K562 (cell line): ENCODE measurements at regions not wholly inside any gene's neighbourhood (a gene's known extent, or its start where the extent isn't known, plus 50 kb on each side); places are given as distances from the start of the nearest gene placed in this dataset.

Experiments used
- EP300 ChIP-seq: IDR thresholded peaks from 2 replicates; pipeline ENCODE4 v1.6.1; 2012; ENCODE audit warnings: low read length, improper control_type of control experiment
- GTF2F1 ChIP-seq: IDR thresholded peaks from 2 replicates; pipeline ENCODE4 v1.6.1; 2011; ENCODE audit warnings: low read depth, low read length, improper control_type of control experiment
- TF ChIP-seq, protein P1 (sequence below), 3 experiments: IDR thresholded peaks in 2 of 3; conservative IDR thresholded peaks in 1 of 3; 2 replicates each; pipeline ENCODE4 v1.5.1; 2011 to 2012; ENCODE audit warnings: low read length in 3 of 3, mild to moderate bottlenecking in 3 of 3, control low read depth in 2 of 3, improper control_type of control experiment in 1 of 3, inconsistent platforms in 1 of 3, low read depth in 1 of 3, mixed read lengths in 1 of 3, moderate library complexity in 1 of 3; ENCODE audit not compliant: insufficient read depth in 2 of 3

- TF ChIP-seq, protein P1, sequence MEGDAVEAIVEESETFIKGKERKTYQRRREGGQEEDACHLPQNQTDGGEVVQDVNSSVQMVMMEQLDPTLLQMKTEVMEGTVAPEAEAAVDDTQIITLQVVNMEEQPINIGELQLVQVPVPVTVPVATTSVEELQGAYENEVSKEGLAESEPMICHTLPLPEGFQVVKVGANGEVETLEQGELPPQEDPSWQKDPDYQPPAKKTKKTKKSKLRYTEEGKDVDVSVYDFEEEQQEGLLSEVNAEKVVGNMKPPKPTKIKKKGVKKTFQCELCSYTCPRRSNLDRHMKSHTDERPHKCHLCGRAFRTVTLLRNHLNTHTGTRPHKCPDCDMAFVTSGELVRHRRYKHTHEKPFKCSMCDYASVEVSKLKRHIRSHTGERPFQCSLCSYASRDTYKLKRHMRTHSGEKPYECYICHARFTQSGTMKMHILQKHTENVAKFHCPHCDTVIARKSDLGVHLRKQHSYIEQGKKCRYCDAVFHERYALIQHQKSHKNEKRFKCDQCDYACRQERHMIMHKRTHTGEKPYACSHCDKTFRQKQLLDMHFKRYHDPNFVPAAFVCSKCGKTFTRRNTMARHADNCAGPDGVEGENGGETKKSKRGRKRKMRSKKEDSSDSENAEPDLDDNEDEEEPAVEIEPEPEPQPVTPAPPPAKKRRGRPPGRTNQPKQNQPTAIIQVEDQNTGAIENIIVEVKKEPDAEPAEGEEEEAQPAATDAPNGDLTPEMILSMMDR (IDR thresholded peaks at IDR 0.05 in 2 of 3, conservative IDR thresholded peaks at IDR 0.05 in 1 of 3; ENCODE audit: insufficient read depth in 2 of 3, low read depth in 1 of 3, low read length in 3 of 3): no peak
- no peak for TF ChIP-seq EP300
- TF ChIP-seq GTF2F1: no peak
Measured at GRCh38 chr22:27431081-27431480, 370.5 kb downstream of the MN1 start.
